HG03378 (cell line): ENCODE measurements at regions not wholly inside any gene's neighbourhood (a gene's known extent, or its start where the extent isn't known, plus 50 kb on each side); places are given as distances from the start of the nearest gene placed in this dataset.
"Not testable (repeated sequence)": the region's sequence is repeated elsewhere in the genome, so short reads cannot be mapped to it uniquely, and the experiment has no call there.

Experiments used
- ATAC-seq: cut with Tn5 transposase; IDR thresholded peaks from one replicate; pipeline ENCODE4 v1.9.1; 2021; ENCODE audit warnings: mild to moderate bottlenecking, moderate library complexity; ENCODE audit not compliant: unreplicated experiment

DNA sequence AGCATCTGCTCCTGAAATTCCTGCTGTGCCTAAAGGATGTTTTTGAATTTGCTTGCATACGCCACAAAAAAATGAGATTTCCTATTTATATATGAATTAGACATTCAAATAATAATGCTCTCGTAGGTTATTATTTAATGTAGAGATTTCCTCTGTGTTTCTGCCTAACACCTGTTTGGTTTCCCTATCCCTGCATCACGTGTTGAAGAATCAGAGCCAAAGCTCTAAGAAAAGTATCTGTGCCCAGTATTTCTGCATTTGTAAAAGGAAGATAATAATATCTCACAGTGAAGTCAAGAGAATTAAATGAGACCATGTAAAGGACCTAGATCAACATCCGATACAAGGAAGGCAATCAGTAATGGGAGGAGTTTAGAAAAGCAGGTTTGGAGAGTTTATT, 179.5 kb downstream of the HNRNPD start:
- ATAC-seq: no peak

DNA sequence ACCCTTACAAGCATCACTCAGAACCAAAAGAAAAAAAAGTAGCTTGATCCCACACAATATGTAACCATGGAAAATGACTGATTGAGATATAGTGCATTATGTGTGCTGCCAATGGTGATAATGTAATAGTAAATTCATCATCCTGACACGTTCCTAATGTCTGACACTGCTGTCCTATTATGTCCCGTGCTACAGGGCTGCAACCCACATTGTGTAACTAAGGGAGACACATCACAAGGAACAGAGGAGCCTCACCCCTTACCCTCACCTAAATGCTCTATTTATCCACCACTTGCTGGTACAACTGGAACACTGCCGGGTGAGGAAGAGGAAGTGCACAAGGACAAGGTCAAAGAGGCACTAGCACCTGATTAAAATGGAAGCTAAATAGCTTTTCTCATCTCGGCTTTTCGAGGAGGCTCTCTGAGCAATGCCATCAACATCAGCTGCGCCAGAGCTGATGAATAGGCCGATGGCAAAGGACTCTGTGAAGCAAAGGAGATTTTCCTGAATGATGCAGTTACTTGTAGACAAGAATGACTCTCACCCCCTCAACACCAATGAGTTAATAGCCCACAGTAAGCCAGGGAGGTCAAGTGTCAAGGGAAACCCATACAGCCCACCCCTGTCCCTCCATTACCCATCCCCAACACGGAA, 181.6 kb downstream of the HNRNPD start:
- no peak for ATAC-seq

DNA sequence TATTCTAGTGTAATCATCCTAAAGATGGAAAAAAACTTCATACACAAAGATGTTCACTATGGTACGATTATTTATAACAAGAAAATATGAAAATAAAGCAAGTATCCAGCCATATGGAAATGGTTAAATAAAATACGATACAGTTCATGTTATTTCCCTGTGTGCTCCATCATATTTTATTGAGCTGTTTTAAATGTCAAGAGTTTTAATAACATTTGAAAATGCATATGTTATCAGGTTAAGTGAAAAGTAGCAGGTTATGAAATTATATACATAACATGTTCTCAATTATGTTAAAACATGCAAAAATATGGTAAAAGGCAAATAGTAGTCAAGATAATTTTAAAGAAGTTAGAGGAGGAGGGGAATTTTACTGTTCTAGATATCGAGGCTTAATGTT, 192.0 kb downstream of the HNRNPD start:
- ATAC-seq: no peak

DNA sequence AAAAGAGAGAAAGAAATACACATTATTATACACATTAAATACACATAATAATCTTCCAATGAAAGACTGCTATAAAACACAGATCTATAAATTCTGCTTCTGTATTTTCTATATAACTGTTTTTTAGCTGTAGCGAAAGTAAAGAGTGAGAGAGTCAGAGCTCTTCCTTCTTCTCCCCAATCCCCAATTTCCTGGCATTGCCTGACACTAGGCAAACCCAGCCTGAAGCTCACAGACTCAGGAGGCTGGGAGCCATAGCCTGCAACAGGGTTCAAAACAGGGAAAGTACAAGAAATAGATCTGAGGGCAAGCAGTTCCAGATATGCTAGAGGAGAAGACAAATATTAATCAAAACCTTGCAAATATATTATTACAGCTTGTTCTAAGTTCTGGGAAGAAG, 201.6 kb downstream of the HNRNPD start:
- ATAC-seq: no peak

DNA sequence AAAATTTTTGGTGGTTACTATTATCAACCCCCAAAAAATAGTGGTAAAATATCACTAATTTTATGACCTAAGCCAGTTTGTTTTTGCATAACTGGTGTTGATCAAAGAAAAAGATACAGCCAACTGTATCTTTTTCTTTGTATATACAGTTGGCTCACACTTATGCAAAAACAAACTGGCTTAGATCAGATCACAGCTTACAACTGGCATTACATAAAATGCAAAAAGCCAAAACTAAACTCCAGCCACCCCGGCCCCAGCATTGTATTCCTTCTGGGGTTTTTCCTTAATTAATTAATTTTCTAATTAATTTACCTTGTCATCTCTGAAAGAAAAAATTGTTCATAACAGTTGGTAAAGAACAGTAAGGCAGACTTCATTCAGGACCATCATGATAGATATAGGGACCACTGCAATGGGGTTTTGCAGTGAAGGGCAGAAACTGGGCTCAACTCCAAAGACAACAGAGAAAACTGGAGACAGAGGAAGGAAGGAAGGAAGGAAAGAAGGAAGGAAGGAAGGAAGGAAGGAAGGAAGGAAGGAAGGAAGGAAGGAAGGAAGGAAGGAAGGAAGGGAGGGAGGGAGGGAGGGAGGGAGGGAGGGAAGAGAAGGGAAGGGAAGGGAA, 202.1 kb downstream of the HNRNPD start:
- ATAC-seq: no peak

DNA sequence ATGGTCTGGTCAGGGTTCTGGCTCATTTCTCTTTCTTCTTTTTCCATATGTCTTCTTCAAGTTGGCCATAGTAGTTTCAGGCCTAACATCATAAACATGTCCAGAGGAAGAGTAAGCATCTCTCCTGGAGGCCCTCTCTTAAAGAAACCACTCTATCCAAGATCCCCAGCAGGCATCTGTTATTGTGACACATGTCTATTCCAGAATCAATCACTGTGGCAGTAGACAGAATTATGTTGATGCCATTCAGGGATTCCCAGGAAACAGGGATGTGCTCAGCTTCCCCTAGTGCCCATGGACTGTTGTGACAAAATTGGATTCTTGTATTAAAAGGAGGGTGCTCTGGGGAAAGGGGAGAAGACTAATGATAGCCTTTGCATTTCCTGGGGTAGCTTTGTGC, 224.0 kb downstream of the HNRNPD start:
- ATAC-seq: no peak

DNA sequence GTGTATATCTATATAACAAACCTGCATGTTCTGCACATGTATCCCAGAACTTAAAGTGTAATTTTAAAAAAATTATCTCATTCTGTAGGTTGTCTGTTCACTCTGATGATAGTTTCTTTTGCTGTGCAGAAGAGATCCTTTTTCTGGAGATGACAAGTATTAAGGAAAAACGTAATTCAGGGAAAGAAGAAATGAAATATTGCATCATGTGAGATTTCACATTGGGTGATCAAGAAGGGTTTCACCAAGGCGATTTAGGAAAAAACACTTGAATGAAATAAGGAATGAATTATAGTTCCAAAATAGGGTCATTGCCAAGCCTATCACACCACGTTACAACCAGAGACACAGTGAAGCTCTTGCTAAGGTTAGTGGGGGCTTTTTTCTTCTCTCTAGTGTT, 227.9 kb downstream of the HNRNPD start:
- ATAC-seq: no peak

DNA sequence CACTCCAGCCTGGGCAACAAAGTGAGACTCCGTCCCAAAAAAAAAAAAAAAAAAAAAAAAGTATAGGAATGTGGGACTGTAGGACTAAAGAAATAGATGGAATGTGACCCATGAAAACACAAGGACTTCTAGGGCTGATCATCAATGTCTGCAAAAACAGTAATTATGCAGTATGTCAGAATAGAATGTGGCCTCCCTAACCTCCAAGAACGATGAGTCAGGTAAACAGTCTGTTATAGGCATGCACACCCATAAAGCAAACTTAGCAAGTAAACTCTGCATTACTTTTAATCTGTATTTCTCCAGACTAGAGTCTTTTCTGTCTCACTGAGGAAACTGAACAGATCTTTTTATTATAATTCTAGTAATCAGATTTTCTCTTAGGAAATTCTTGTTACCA, 233.4 kb downstream of the HNRNPD start:
- ATAC-seq: no peak

DNA sequence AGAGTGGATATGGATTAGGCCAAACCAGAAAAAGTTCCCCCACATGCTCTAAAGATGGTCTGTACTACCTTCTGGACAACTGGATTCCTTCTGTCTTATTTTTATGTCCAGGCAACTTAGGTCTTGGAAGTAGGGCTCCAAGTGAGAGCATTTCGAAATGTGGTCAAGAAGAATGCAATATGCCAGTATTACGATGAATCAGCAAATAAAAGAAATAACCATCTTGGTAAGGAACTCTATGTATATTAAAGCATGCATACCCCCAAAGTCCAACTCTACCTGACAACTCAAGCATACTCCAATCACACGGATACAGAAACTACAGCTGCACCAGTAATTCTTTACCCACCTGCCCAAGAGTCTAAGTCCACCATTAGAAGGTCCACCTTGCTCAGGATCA, 234.5 kb downstream of the HNRNPD start:
- no peak for ATAC-seq

DNA sequence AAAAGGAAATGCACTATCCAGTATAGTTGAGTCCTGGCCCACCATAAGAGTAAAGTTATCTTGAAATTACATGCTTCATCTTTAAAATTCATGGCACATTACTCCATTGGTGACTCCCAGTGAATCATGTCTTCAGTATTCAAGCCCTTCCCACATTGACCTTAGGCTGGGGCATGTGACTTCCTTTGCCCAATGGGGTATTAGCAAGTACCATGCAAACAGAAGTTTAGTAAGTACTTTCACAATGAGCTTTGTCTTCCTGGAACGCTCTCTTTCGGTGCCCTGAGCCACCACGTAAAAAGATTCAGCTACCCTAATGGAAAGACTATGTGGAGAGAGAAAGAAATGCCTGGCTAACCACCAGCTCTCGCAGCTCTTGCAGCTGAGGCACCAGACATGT, 235.4 kb downstream of the HNRNPD start:
- ATAC-seq: no peak

DNA sequence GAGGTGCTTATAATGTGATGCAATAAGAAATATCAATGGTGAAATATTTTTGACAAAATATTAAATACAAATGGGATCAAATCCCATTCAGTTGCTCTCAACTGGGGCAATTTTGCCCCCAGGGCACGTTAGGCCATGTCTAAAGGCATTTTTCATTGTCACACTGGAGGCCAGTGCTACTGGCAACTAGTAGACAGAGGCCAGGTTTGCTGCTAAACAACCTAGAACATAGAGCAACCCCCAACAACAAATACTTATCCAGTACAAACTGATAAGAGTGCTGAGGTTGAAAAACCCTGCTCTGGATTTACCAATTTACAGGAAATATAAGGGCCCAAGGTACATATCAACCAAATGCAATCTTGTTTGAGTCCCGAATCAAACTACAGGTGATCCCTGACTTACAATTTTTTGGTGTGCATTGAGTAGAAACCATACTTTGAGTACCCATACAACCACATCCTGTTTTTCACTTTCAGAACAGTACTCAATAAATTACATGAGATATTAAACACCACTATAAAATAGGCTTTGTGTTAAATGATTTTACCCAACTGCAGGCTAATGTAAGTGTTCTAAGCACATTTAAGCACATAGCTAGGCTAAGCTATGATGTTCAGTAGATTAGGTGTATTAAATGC, 237.5 kb downstream of the HNRNPD start:
- no peak for ATAC-seq

DNA sequence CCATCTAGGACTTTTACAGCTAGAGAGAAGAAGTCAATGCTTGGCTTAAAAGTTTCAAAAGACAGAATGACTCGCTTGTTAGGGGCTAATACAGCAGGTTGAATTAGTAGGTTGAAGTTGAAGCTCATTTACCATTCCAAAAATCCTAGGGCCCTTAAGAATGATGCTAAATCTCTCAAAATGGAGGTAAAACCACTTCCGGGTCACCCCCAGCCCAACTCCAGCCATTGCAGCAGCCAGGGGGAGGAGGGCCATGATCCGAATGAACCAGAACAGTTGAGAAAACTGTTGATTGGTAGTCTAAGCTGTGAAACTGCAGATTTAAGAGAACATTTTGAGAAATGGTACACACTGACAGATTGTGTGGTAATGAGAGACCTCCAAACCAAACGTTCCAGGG, 245.4 kb downstream of the HNRNPD start:
- no peak for ATAC-seq

DNA sequence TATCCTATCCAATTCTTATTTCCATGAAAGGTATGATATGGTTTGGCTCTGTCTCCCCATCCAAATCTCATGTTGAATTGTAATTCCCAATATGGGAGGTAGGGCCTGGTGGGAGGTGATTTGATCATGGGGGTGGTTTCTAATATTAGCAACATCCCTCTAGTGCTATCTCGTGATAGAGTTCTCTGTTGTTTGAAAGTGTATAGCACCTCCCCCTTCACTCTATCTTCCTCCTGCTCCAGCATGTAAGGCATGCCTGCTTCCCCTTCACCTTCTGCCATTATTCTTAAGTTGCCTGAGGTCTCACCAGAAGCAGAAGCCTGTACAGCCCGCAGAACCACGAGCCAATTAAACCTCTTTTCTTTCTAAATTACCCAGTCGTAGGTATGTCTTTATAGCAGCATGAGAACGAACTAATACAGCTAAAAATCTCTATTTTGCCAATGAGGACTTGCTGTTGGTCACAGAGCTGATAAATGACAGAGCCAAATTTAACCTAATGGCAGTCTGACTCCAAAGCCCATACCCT, 247.2 kb downstream of the HNRNPD start:
- ATAC-seq: no peak

DNA sequence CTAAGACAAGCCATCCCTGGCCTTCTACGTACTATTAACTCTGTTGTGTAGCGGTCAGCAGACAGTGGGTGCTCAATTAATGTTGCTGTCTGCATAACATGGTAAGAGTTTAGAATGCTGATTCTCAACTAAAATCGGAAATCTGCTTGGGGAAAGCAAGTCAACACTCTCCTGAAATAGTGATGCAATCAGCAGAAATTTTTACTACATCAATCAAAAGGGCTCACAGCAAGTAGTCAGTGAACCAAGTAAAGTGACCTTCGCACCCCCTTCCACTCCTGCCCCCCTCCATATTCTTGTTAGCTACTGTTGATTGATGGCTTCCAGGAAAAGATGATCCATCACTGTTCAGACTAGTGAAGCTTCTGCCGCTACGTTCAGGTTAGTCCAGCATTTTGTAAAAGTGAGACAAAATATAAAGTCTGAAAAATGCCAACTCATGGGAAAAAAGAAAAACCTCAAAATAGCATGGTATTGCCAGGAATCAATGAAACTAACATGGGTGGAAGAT, 247.9 kb downstream of the HNRNPD start:
- no peak for ATAC-seq

DNA sequence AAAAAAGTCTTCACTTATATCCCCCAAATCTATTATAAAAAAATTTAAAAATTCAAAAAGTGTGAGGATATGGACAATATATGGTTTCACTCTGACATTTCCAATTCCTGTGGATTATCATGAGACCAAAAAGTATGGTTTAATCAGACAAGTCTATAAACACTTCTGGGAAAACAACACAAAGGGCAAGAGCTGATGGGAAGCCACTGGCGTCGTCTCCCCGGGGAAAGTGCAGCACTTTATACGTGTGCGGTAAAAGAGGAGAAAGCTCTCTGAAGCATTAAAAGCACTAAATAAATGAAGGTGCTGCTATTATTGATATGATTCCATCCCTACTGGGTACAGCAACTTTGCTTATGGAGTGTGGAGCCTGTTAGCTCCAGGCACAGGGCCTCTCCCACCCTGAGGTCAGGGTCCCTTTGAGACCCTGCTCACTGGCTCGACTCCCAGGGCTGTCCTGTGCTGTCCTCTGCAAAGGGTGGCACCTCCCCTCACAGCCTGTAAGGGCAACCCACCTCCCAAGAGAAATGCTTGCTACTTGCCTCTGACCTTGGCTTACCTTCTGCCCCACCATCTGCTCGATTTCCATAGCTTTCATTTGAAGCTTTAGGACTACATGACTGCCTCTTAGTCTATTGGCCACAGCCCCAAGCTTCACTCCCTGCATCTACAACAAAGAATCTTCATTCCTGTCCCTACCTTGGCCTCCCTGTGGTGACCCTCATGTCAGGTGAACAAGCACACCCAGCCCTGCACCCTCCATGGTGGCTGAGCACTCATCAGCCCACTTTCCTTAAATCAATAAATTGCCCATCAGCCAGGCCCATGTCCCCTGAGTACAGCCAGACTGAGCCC, 248.6 kb downstream of the HNRNPD start:
- ATAC-seq: no peak

DNA sequence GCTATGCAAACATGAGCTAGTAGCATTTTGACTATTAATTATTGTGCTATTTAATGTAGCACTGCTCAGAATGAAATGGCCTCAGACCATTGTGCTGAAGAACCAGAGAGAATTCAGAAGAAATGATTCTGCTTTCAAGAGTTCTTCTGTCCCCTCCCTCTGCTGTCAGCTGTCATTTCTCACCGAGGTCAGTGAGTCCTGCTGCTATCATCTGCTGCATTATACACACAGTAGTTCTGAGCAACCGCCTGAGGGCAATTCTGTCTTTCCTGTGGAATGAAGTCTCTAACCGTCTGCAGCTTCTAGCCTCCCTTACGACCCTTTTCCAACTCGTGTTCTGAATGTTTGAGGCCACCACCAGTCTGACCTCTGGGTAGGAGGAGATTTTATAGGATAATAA, 249.4 kb downstream of the HNRNPD start:
- ATAC-seq: no peak

DNA sequence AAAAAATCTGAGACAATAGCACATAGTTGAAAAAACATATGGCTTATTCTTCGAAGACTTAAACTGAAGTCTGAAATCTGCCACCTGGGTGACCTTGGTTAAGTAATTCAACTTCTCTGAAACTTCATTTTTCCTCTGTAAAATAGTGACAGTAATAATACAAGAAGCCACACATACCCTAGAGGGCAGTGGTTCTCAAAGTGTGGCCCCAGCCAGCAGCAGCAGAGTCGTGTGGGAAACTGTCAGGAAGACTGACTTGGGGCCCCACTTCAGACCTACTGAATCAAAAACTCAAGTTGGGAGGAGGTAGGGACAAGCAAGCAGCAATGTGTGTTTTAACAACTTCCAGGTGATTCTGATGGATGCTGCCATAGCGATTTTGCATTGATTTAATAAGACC, 249.9 kb downstream of the HNRNPD start:
- no peak for ATAC-seq

DNA sequence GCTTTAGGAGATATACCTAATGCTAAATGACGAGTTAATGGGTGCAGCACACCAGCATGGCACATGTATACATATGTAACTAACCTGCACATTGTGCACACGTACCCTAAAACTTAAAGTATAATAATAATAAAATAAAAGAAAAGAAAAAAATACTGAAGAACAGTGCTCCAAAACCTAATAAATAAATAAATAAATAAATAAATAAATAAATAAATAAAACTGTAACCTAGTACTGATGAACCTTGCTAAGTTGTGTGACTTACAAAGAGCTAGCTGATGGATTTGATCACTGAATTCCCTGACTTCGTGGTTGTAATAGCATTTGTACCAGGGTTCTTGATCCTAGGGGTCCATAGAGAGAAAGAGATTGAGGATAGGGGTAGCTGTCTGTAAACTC, 258.6 kb downstream of the HNRNPD start:
- ATAC-seq: not testable (repeated sequence)

DNA sequence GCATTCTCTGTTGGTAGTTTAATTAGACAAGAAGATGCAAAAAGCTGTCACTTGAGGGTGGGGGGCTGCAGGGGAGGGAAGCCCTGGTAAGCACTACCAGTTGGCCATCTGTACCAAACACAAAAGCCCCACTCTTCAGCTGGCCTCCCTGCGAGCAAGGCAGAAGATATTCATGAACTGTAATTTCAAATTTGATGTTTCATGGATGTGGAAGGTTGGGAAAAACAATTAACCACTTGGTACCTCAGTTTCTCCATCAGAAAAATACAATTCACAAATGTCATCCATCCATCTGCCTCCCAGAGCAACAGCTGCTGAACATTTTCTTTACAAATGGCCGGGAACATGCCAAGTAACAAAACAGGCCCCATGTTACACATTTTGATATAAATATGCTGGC, 265.3 kb downstream of the HNRNPD start:
- ATAC-seq: no peak

DNA sequence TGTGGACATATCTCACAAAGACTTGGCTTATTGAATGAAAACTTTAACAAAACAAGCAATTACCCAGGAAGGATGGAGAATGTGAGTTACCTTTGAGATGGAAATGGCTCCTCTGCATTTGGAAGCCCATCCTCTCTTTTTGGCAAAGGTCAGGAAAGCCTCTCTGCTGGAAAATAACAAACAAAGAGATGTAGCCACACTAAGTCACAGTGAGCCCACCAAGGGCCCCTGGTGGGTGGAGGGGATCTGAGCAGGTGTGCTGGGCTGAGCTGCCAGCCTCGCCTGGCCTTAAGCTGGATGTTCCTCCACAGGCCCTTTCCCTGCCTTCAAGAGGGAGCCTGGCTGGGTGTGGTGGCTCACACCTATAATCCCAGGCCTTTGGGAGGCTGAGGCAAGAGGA, 269.2 kb downstream of the HNRNPD start:
- ATAC-seq: no peak

DNA sequence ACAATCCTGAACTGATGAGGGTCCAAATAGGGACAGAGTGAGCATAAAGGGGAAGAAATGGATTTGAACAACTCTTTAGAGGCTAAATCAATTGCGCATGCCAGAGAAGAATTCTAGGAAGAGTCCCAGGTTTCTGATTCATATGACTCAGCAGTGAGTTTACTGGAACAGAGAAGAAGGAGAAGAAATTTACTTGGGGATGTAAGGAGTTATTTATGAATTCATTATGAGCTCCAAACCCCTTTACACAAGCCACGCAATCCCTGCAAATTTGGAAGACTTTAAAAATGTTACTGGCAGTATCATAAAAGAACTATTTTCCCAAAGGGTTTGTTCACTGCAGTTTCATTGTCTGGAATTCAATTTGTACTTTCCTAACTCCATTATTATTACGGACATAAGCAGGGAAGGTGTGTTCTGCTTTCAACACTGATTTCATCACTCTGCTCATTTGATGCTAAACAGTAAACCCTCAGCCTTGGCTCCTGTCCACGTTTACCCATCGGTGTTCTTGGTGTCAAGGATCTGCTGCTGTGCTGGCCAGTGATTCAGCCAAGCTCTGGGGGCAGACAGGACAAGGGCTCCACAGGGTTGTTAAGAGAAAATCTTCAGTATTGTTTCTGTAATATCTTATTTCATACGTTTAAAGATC, 273.7 kb downstream of the HNRNPD start:
- no peak for ATAC-seq
